ENCODE measurements at regions not wholly inside any gene's neighbourhood (a gene's known extent, or its start where the extent isn't known, plus 50 kb on each side); places are given as distances from the start of the nearest gene placed in this dataset.

GRCh38 chr2:144310889-144311608 is 208.9 kb downstream of the ZEB2 start:
- Histone ChIP-seq H3K4me1 (replicated peaks in 1 of 2; ENCODE audit: control insufficient read depth in 2 of 2, insufficient read depth in 2 of 2, low read length in 2 of 2) (no peaks in the 10 kb centered on the region), H3K4me3 (no peak overlapping the region), H4K20me1 (replicated peaks; ENCODE audit: control insufficient read depth, insufficient read depth, low read length) (no peaks in the 10 kb centered on the region), H3K9me1 (ENCODE audit: control insufficient read depth, insufficient read depth, low read length) (no peaks in the 10 kb centered on the region), H3K4me2 (ENCODE audit: insufficient read depth, low read length) (no peak overlapping the region), H3K27me3 (ENCODE audit: control insufficient read depth in 2 of 2, insufficient read depth in 2 of 2, low read length in 2 of 2) (no peaks in the 10 kb centered on the region), H3K27ac (ENCODE audit: extremely low read depth, low read depth, low read length) (no peak overlapping the region), H2AFZ (ENCODE audit: low read depth, low read length) (no peak overlapping the region), H3K9ac (ENCODE audit: insufficient read depth in 1 of 2, low read depth in 2 of 2, low read length in 2 of 2) (no peak overlapping the region), H3K36me3 (ENCODE audit: control insufficient read depth, insufficient read depth, low read length) (no peaks in the 10 kb centered on the region), H3K79me2 (ENCODE audit: control insufficient read depth, insufficient read depth, low read length) (no peaks in the 10 kb centered on the region), H3K9me3 (replicated peaks; ENCODE audit: control insufficient read depth, insufficient read depth, low read depth, low read length) (0 out of 2 replicates have a peak, but pooled peaks cover 3% of the 10 kb centered on the region)
- DNase-seq (ENCODE audit: extremely low read depth in 1 of 4, low spot score in 3 of 4) (no peak), ATAC-seq (no peak), FAIRE-seq (no peak)
- in situ Hi-C loops (cut with MboI) (no loop called here), intact Hi-C loops (cut with micrococcal nuclease) (no loop called here)
- BruUV-seq (replicated peaks) = no TSS peak
- ChIA-PET CTCF (ENCODE audit: low intra/inter-chr PET ratio) (no interaction called here), POLR2A (interaction anchor here (0.6 kb wide), 1 partner anchor 26 kb away, joined by 3 read pairs; no protein-coding TSS in a partner anchor)
- 60% methylated on average over 4 of the region's 4 CpGs for WGBS (ENCODE audit: insufficient coverage, low coverage, missing lambda C conversion rate)
- TF ChIP-seq TCF3 (CRISPR knock-in tag; IDR thresholded peaks at IDR 0.05) (no peak), BRF2 (IDR thresholded peaks at IDR 0.05; ENCODE audit: borderline replicate concordance, insufficient read depth, insufficient read length) (no peak), HBP1 (CRISPR knock-in tag; IDR thresholded peaks at IDR 0.05) (no peak), MEF2D (tag; conservative IDR thresholded peaks at IDR 0.05; ENCODE audit: low read depth) (no peak), ZKSCAN1 (IDR thresholded peaks at IDR 0.05; ENCODE audit: low read depth, low read length) (no peak), ZNF133 (CRISPR knock-in tag; IDR thresholded peaks at IDR 0.05) (no peak), ETV5 (CRISPR knock-in tag; IDR thresholded peaks at IDR 0.05; ENCODE audit: low read depth) (no peak), ZKSCAN8 (CRISPR knock-in tag; IDR thresholded peaks at IDR 0.05) (no peak), GTF2F1 (IDR thresholded peaks at IDR 0.05; ENCODE audit: low read depth, low read length) (no peak), MTA1 (IDR thresholded peaks at IDR 0.05; ENCODE audit: borderline replicate concordance) (no peak), ZBTB1 (CRISPR knock-in tag; IDR thresholded peaks at IDR 0.05; ENCODE audit: borderline replicate concordance, low read depth) (no peak), BHLHE40 (IDR thresholded peaks at IDR 0.05; ENCODE audit: low read length) (no peak), HOXB6 (CRISPR knock-in tag; IDR thresholded peaks at IDR 0.05; ENCODE audit: borderline replicate concordance) (no peak), TCF7L2 (IDR thresholded peaks at IDR 0.05; ENCODE audit: low read depth, low read length) (no peak)
